K562 (cell line): ENCODE measurements at regions not wholly inside any gene's neighbourhood (a gene's known extent, or its start where the extent isn't known, plus 50 kb on each side); places are given as distances from the start of the nearest gene placed in this dataset.

Source experiments
- ATAC-seq: fragments of 200-7000 bp; cut with Tn5 transposase; 3 replicates; pipeline ENCODE4 v1.9.1; 2020; ENCODE audit warnings: moderate library complexity
- BruUV-seq: library from RNA; stranded (reverse); fragments of 400-500 nt; replicated peaks from 2 replicates; lab custom pipeline; 2021; lab: Mats Ljungman, UMichigan
- CTCF ChIA-PET: fragments of 300-600 bp; formaldehyde crosslinking; extraction: SDS; loops from one replicate; lab custom pipeline; 2021; ENCODE audit warnings: low intra/inter-chr PET ratio; lab: Yijun Ruan, JAX
- POLR2A ChIA-PET: fragments of 300-600, 350-650 bp; sonication (Branson Sonifier 250); formaldehyde crosslinking; extraction: SDS; loops from one replicate; lab custom pipeline; 2021; ENCODE audit warnings: antibody characterized with exemption, inconsistent platforms; lab: Yijun Ruan, JAX
- DNase-seq, 4 experiments: peaks; one replicate each; pipeline versions ENCODE4 v3.0.0 to v3.0.0-alpha.2; 2011 to 2018; ENCODE audit warnings: low spot score in 3 of 4, mixed read lengths in 3 of 4; ENCODE audit errors: extremely low read depth in 1 of 4
- FAIRE-seq: peaks from 2 replicates; lab custom pipeline; 2011; peaks lifted over from hg19 to GRCh38; lab: Jason Lieb, UNC
- H2AFZ ChIP-seq: 2 replicates; pipeline ENCODE4 v1.6.0; 2011; ENCODE audit warnings: low read depth, low read length, control low read depth, inconsistent platforms
- H3K27ac ChIP-seq: fragments of 200-600 bp; 3 replicates; pipeline ENCODE4 v1.8.0; 2011; ENCODE audit warnings: low read depth, mild to moderate bottlenecking, control low read depth, inconsistent platforms, low read length, moderate library complexity, mixed read lengths; ENCODE audit errors: extremely low read depth
- H3K27me3 ChIP-seq, 2 experiments: fragments of 300-600 bp in 1 of 2; 2 replicates in 1 of 2; 3 replicates in 1 of 2; pipeline versions ENCODE4 v1.6.0 to v1.8.0; 2011; ENCODE audit warnings: inconsistent platforms in 2 of 2, low read length in 2 of 2, mild to moderate bottlenecking in 1 of 2, mixed read lengths in 1 of 2, moderate library complexity in 1 of 2; ENCODE audit not compliant: control insufficient read depth in 2 of 2, insufficient read depth in 2 of 2
- H3K36me3 ChIP-seq: fragments of 300-600 bp; 3 replicates; pipeline ENCODE4 v1.8.0; 2011; ENCODE audit warnings: mild to moderate bottlenecking, low read length, inconsistent platforms; ENCODE audit not compliant: control insufficient read depth, insufficient read depth
- H3K4me1 ChIP-seq, 2 experiments: fragments of 200-600 bp in 1 of 2; replicated peaks in 1 of 2; 2 replicates in 1 of 2; 3 replicates in 1 of 2; pipeline versions ENCODE4 v1.5.1 to v1.8.0; 2011; ENCODE audit warnings: inconsistent platforms in 2 of 2, low read length in 2 of 2, mild to moderate bottlenecking in 1 of 2, mixed read lengths in 1 of 2, moderate library complexity in 1 of 2; ENCODE audit not compliant: control insufficient read depth in 2 of 2, insufficient read depth in 2 of 2
- H3K4me2 ChIP-seq: 2 replicates; pipeline ENCODE4 v1.6.1; 2011; ENCODE audit warnings: low read length, control low read depth, inconsistent platforms, mixed read lengths; ENCODE audit not compliant: insufficient read depth
- H3K4me3 ChIP-seq: fragments of 200-600 bp; sonication (generic), shearing (Covaris generic); 2 replicates; pipeline ENCODE4 v1.5.1; 2016; ENCODE audit warnings: control low read depth, inconsistent platforms
- H3K79me2 ChIP-seq: fragments of 200-600 bp; 3 replicates; pipeline ENCODE4 v1.8.0; 2011; ENCODE audit warnings: low read length, inconsistent platforms; ENCODE audit not compliant: control insufficient read depth, insufficient read depth
- H3K9ac ChIP-seq, 2 experiments: 2 replicates each; pipeline versions ENCODE4 v1.6.0 to v1.6.1; 2011; ENCODE audit warnings: low read depth in 2 of 2, low read length in 2 of 2, control low read depth in 1 of 2, inconsistent platforms in 1 of 2, mild to moderate bottlenecking in 1 of 2, mixed read lengths in 1 of 2; ENCODE audit not compliant: insufficient read depth in 1 of 2
- H3K9me1 ChIP-seq: one replicate; pipeline ENCODE4 v1.6.0; 2011; ENCODE audit warnings: inconsistent platforms, mild to moderate bottlenecking, low read length, moderate library complexity; ENCODE audit not compliant: control insufficient read depth, insufficient read depth
- H3K9me3 ChIP-seq: replicated peaks from 2 replicates; pipeline ENCODE4 v1.5.1; 2011; ENCODE audit warnings: low read depth, low read length, inconsistent platforms; ENCODE audit not compliant: control insufficient read depth, insufficient read depth
- H4K20me1 ChIP-seq: replicated peaks from 2 replicates; pipeline ENCODE4 v1.6.1; 2011; ENCODE audit warnings: low read length, inconsistent platforms, mixed read lengths; ENCODE audit not compliant: control insufficient read depth, insufficient read depth
- MLLT1 ChIP-seq, 2 experiments: fragments of 450-650 bp; IDR thresholded peaks; 2 replicates each; pipeline ENCODE4 v1.6.1; 2016
- MNT ChIP-seq, 2 experiments: fragments of 450-650 bp; conservative IDR thresholded peaks; 2 replicates each; pipeline ENCODE4 v1.6.1; 2017; ENCODE audit warnings: mild to moderate bottlenecking in 2 of 2, moderate library complexity in 2 of 2
- TCF7 ChIP-seq: sonication (generic); IDR thresholded peaks from 2 replicates; pipeline ENCODE4 v1.6.1; 2016; ENCODE audit warnings: antibody characterized with exemption, borderline replicate concordance
- ZBTB17 ChIP-seq: fragments of 450-650 bp; formaldehyde crosslinking; IDR thresholded peaks from 2 replicates; pipeline ENCODE4 v1.4.0; 2020; ENCODE audit warnings: mild to moderate bottlenecking
- ZNF23 ChIP-seq: fragments of 250-450 bp; sonication (Bioruptor Pico); IDR thresholded peaks from 2 replicates; pipeline ENCODE4 v1.4.0; 2020; ENCODE audit warnings: mild to moderate bottlenecking
- ZNF75A ChIP-seq: fragments of 450-650 bp; formaldehyde crosslinking; IDR thresholded peaks from 2 replicates; pipeline ENCODE4 v1.4.0; 2020; ENCODE audit warnings: mild to moderate bottlenecking
- WGBS: fragments of 100-300 bp; shearing (Covaris generic); methylation state at CpG from one replicate; pipeline ENCODE4 v1.1.6; 2016; ENCODE audit warnings: low coverage, mixed read lengths; ENCODE audit not compliant: insufficient coverage; ENCODE audit errors: missing lambda C conversion rate; 5-methylcytosine and 5-hydroxymethylcytosine counted together
- in situ Hi-C: fragments of 300-500 bp; cut with MboI; formaldehyde crosslinking; loops from 4 replicates; pipeline ENCODE4 v1.15.0; 2018; ENCODE audit warnings: inconsistent platforms, mixed read lengths
- intact Hi-C: fragments of 100-400 bp; cut with micrococcal nuclease; formaldehyde crosslinking; loops from 2 replicates; pipeline ENCODE4 v1.14.2; 2022

GRCh38 chr3:193847402-193847801, 254.4 kb downstream of the OPA1 start:
- Histone ChIP-seq H3K9me1 (no peaks in the 10 kb centered on the region), H3K4me3 (no peak overlapping the region), H3K4me2 (no peak overlapping the region), H3K9me3 (peaks cover 13% of the 10 kb centered on the region), H3K9ac (no peak overlapping the region), H3K4me1 (peaks cover 21 to 63% of the 10 kb centered on the region in 2 experiments), H3K27ac (no peak overlapping the region), H2AFZ (peak overlapping the region; percentile 33), H3K36me3 (peaks cover 5% of the 10 kb centered on the region; the same call in 2 of the 3 replicates), H3K79me2 (peaks cover 3% of the 10 kb centered on the region; the same call in 2 of the 3 replicates), H4K20me1 (no peaks in the 10 kb centered on the region), H3K27me3 (no peaks in the 10 kb centered on the region)
- in situ Hi-C loops = no loop called here
- CTCF ChIA-PET = no interaction called here
- DNase-seq = no peak
- no peak for ATAC-seq
- intact Hi-C loops = no loop called here
- POLR2A ChIA-PET = interaction anchor here (0.6 to 1.7 kb wide), 3 partner anchors 10 to 794 kb away, joined by 3 to 6 read pairs (median 4); no protein-coding TSS in a partner anchor
- TF ChIP-seq ZBTB17 (no peak), ZNF23 (CRISPR knock-in tag) (no peak), TCF7 (no peak), ZNF75A (CRISPR knock-in tag) (no peak), MLLT1 (IDR thresholded peaks at IDR 0.05) (0 out of 4 replicates have a peak, but pooled peaks of 1 of the 2 experiments have one; percentile 19), MNT (conservative IDR thresholded peaks at IDR 0.05) (no peak)
- FAIRE-seq = no peak
- BruUV-seq = no TSS peak
- 76% methylated on average over 6 of the region's 6 CpGs for WGBS
